NCI-H1417 (cell line): ENCODE measurements at regions not wholly inside any gene's neighbourhood (a gene's known extent, or its start where the extent isn't known, plus 50 kb on each side); places are given as distances from the start of the nearest gene placed in this dataset.

Source experiments
- DNase-seq, 3 experiments: peaks; one replicate each; lab custom pipeline; 2025; lab: John Stamatoyannopoulos, UW

- DNase-seq = no peak
Measured at GRCh38 chr1:221201773-221202172, 322.5 kb downstream of the HLX start.

- DNase-seq = peak; percentile 43 to 80 (median 47)
Measured at GRCh38 chr1:221203224-221204054, 324.2 kb downstream of the HLX start.

DNA sequence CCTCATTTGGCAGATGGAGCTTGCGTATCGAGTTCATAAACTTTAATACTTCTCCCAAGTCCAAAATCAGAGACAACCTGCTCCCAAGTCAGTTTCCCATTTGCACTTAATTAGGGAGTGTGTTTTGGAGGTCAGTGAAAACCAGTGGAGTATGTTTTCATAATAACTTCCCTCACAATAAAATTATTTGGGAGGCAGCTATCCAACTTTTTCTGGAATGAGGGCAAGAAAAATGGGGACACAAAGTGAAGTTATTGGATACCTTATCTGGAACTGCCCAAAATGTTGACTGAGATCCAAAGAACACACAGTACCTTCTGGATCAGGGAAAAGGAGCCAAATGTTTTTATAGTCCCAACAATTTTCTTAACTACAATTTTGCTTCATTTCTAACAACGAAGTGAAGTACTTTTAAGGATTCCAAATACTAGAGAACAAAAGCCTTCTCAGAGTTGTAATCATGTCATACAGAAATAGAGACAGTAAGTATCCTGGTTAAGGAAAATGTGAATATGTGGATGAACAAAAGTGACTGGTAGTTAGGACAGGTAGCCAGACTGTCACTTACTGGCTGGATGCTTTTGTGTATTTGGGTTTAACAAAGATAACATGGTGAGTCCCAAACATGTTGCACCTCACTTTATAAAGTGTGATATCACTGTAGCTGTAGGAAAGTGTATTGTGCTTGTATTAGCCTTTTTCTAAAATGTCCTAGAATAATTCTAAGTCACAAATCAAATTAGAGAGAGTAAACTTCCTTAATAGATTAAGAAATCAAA lies 325.0 kb downstream of the HLX start:
- DNase-seq = no peak

GRCh38 chr1:221206076-221206475 lies 326.8 kb downstream of the HLX start:
- DNase-seq = no peak

DNA sequence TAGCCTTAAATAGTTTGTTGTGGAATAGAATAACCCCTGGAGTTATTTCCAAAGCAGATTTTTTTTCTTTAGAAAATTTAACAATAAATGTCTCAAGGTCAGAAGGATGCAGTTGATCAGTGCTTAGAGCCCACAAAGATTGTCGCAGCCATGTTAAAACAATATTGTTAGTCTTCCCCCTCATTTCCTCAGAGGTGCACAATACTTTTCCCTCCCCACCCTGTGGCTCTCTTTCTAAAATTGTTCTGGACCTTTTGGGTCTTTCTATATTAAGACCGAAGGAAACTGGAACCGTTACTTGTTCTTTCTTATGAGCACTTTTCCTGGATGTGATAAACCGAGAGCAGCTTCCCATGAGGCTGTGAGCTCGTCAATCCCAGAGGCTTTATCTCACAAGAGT lies 333.7 kb downstream of the HLX start:
- no peak for DNase-seq

- DNase-seq = peak in 2 of 3 experiments; percentile 7 to 58
Measured at GRCh38 chr1:221217029-221217428, 337.8 kb downstream of the HLX start.

DNA sequence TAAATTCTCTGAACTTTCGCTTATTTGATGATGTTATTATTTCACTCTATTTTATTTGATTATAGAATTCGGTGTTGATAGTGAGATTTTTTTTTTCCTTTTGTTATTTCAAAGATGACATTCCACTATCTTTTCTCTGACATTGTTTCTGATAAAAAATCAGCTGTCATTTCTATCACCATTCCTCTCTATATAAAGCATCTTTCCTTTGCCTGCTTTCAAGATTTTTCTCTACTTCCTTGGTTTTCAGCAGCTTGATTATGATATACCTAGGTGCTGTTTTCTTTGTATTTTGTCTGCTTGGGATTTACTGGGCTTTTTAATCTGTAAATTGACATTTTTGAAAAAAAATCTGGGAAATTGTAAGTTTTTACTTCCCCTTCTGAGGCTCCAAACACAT lies 344.0 kb downstream of the HLX start:
- DNase-seq = no peak

- no peak for DNase-seq
Measured at GRCh38 chr1:221227460-221227859, 348.2 kb downstream of the HLX start.

DNA sequence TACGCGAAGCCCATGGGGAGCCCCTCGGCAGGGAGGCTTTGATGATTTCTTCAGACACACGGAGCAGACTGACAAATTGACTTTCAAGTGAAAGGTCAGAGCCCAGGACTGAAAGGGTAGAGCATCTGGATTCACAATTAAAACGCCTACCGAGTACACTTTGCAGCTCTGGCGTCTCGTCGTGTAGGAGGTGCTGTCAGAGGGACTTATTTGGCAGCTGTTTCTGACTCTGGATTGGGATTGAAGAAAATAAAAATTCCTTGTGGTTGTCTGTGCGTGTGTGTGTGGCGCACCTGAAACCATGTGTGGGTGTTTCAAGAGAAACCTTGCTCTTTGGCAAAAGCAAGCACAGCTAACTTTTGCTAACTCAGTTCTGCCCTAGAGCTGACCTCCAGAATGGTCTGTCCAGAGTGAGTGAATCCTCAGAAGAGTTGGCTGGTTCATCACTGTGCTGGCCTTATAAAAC lies 348.7 kb downstream of the HLX start:
- peak in 2 of 3 experiments; percentile 30 to 58 for DNase-seq

GRCh38 chr1:221228594-221228993 lies 349.4 kb downstream of the HLX start:
- peak; percentile 66 to 97 (median 92) for DNase-seq

DNA sequence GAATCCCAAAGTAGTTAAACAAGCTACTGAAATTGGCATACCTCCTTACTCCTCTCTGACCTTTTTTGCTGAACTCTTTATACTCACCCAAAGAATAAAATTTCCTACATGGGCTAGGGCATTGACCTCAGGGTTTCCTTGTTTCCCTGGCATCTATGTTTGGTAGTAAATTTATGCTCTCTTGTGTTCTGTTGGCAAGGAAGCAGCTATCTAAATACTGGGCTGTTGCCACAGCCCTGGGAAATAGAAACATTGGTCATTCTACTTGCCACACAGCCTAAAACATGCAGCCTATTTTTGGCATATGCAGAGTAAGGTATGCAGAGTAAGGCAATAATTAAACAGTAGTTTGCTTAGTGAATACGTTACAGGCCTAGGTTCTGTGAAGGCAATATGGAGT lies 351.4 kb downstream of the HLX start:
- DNase-seq = peak in 1 of 3 experiments; percentile 30

- no peak for DNase-seq
Measured at GRCh38 chr1:221234791-221235190, 355.5 kb downstream of the HLX start.

DNA sequence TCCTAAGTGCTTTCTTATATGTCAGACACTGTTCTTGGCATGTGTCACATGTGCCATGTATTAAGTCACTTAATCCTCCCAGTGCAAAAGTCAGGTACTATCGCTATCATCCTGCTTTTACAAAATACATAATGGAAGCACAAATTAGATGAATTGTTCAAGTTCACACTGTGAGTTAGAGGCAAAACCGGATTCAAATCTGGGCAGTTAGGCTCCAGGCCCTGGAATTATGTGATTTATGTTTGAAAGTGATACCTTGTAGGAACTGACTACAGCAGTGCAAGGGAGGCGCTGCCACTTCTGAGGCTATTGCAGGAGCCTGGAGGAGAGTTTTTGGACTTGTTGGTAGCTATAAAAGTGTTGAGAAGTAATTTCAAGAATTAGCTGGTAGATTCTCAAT lies 358.3 kb downstream of the HLX start:
- no peak for DNase-seq

DNA sequence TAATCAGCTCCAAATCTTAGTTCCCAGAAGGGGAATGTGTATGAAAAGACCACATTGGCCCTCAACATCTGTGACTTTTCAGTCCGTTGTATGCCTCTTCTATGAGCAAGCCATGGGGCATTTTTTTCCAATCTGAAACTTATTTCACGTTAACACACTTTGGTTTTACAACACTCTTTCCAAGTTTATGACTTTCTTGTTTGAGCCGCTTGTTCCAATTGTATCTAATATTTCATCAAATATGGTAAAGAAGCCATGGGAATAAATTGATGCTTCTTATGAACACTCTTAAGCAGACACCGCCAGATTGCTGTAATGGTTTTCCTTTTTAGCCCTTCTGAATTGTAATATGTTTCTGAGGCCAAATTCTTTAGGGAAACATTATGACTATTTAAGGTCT lies 359.9 kb downstream of the HLX start:
- DNase-seq = no peak

DNA sequence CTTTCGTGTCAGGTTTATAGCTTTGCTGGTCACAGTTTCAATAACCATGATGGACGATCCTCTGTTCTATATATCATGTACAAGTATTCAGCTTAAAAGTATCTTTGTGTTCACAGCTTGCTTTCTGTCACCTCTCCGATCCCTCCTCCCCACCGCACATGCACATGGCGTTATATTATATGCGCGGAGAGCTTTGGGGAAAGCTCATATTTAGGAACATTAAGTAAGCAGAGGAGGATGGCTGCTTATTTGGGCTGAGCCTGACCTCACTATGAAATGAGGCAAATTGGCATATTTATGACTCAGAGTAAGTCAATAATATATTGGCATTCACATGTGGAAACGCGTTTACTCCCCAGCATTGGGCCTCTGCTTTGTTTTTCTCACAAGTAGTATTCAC lies 360.5 kb downstream of the HLX start:
- DNase-seq = peak in 1 of 3 experiments; percentile 16

DNA sequence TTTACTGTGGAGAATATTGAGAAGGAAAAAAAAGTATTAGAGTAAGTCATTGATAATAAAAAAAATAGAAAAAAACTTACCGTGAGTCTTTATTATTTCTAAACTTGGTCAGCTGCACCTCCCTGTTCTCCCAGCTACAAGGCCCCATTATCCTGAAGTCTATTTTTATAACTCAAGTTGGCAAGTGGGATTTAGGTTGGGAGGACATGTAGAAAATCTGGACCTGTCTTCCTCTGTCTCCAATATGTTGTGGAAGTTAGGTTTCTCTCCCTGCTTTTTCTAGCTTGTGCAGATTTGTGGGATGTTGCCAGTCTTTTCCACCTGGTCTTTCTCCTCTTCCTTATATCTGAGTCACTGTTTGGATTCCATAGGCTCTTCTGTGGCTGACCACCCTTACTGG lies 361.4 kb downstream of the HLX start:
- no peak for DNase-seq

- DNase-seq = no peak
Measured at GRCh38 chr1:221241157-221241556, 361.9 kb downstream of the HLX start.

- peak in 1 of 3 experiments; percentile 49 for DNase-seq
Measured at GRCh38 chr1:221241592-221241991, 362.3 kb downstream of the HLX start.

GRCh38 chr1:221246067-221246466 lies 366.8 kb downstream of the HLX start:
- DNase-seq = no peak

DNA sequence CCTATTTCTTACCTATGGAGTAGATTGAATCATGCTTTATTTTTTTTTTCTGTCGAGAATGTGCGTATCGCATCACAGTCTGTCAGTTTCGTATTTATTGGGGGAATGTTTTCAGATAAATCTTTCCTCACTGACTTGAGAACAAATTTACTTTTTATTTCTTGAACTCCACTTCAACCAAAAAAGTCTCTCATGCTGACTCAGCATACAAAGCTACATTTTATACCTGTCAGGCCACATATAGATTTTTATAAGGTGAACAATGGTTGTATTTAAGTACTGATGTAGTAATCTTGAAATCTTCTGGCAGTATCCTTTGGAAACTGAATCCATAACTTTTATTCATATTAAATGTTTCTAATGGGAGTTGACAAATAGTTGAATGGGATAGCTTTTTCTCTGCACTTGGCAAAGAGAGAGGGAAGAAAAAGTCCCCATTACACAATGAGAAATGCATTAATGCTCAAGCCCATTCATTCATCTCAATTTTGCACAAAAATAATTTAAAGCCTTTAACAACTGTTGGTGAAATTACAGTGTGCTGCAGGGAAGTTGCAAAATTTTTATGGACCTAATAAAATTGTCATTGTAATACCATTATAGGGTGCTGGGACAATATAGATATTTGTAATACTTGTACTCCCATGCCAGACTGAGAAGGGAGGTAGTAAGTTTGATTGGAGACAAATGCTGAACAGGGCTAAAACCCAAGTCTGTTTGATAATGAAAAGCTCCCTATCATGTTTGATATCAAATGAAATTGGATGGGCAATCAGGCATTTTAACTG lies 367.6 kb downstream of the HLX start:
- DNase-seq = no peak

GRCh38 chr1:221251580-221251979 lies 372.3 kb downstream of the HLX start:
- no peak for DNase-seq

GRCh38 chr1:221254813-221255212 lies 375.6 kb downstream of the HLX start:
- DNase-seq = no peak
